GM06990 (cell line): ENCODE measurements at regions not wholly inside any gene's neighbourhood (a gene's known extent, or its start where the extent isn't known, plus 50 kb on each side); places are given as distances from the start of the nearest gene placed in this dataset.

ENCODE experiments used
- DNase-seq: peaks from one replicate; pipeline ENCODE4 v3.0.0-alpha.2; 2011; ENCODE audit not compliant: insufficient read length; ENCODE audit errors: extremely low read depth
- H3K27me3 ChIP-seq: replicated peaks from 2 replicates; pipeline ENCODE4 v1.6.0; 2011; ENCODE audit warnings: low read length; ENCODE audit not compliant: control insufficient read depth, insufficient read depth
- H3K36me3 ChIP-seq: 2 replicates; pipeline ENCODE4 v1.5.1; 2011; ENCODE audit warnings: low read length; ENCODE audit not compliant: control insufficient read depth, insufficient read depth
- H3K4me3 ChIP-seq: replicated peaks from 2 replicates; pipeline ENCODE4 v1.5.1; 2011; ENCODE audit warnings: low read depth, mild to moderate bottlenecking, control low read depth, low read length
- CTCF ChIP-seq: IDR thresholded peaks from 2 replicates; pipeline ENCODE4 v1.5.1; 2011; ENCODE audit warnings: low read length, control low read depth, mild to moderate bottlenecking, inconsistent platforms; ENCODE audit not compliant: insufficient read depth, poor library complexity, severe bottlenecking

- Histone ChIP-seq H3K4me3 (no peak overlapping the region), H3K27me3 (no peaks in the 10 kb centered on the region), H3K36me3 (no peaks in the 10 kb centered on the region)
- no peak for DNase-seq
- no peak for TF ChIP-seq CTCF
These were observed 348.3 kb downstream of the SLC16A7 start for GRCh38 chr12:59944177-59944576.

- DNase-seq = no peak
- Histone ChIP-seq H3K4me3 (no peak overlapping the region), H3K27me3 (no peaks in the 10 kb centered on the region), H3K36me3 (no peaks in the 10 kb centered on the region)
- TF ChIP-seq CTCF = no peak
These were observed 350.8 kb downstream of the SLC16A7 start for GRCh38 chr12:59946635-59947034.

- DNase-seq = no peak
- TF ChIP-seq CTCF = no peak
- Histone ChIP-seq H3K4me3 (no peak overlapping the region), H3K36me3 (no peaks in the 10 kb centered on the region), H3K27me3 (no peaks in the 10 kb centered on the region)
These were observed 367.7 kb downstream of the SLC16A7 start for GRCh38 chr12:59963546-59963945.

- DNase-seq = no peak
These were observed 377.1 kb downstream of the SLC16A7 start for GRCh38 chr12:59972905-59973304.

GRCh38 chr12:59973515-59973914 lies 377.7 kb downstream of the SLC16A7 start:
- Histone ChIP-seq H3K27me3 (no peaks in the 10 kb centered on the region), H3K36me3 (no peaks in the 10 kb centered on the region), H3K4me3 (no peak overlapping the region)
- no peak for DNase-seq
- no peak for TF ChIP-seq CTCF

More at GRCh38 chr12:59972905-59973304, 377.1 kb downstream of the SLC16A7 start:
- no peaks in the 10 kb centered on the region for H3K27me3 ChIP-seq
- H3K4me3 ChIP-seq = no peak overlapping the region
- TF ChIP-seq CTCF = no peak
- H3K36me3 ChIP-seq = no peaks in the 10 kb centered on the region

- no peak overlapping the region for H3K4me3 ChIP-seq
- no peaks in the 10 kb centered on the region for H3K36me3 ChIP-seq
- no peak for TF ChIP-seq CTCF
- no peaks in the 10 kb centered on the region for H3K27me3 ChIP-seq
- DNase-seq = no peak
These were observed 381.9 kb downstream of the SLC16A7 start for GRCh38 chr12:59977779-59978178.
